Kidney (tissue), 13 donors: ENCODE measurements at regions not wholly inside any gene's neighbourhood (a gene's known extent, or its start where the extent isn't known, plus 50 kb on each side); places are given as distances from the start of the nearest gene placed in this dataset.
"Not testable (repeated sequence)": the region's sequence is repeated elsewhere in the genome, so short reads cannot be mapped to it uniquely, and the experiment has no call there.

ENCODE experiments used
- DNase-seq, 5 donors: peaks; one replicate each; pipeline ENCODE4 v3.0.0-alpha.2; 2013 to 2020
- FAIRE-seq: peaks from 2 replicates; lab custom pipeline; 2012; peaks lifted over from hg19 to GRCh38; lab: Jason Lieb, UNC
- H3K27ac ChIP-seq, 2 donors: one replicate each; pipeline ENCODE4 v1.7.0; 2013; ENCODE audit warnings: low read depth in 2 of 2, low read length in 2 of 2, inconsistent platforms in 1 of 2
- H3K27me3 ChIP-seq: one replicate; pipeline ENCODE4 v1.7.1; 2013; ENCODE audit warnings: low read length, inconsistent platforms; ENCODE audit not compliant: control insufficient read depth, insufficient read depth
- H3K36me3 ChIP-seq, 3 donors: one replicate each; pipeline versions ENCODE4 v1.7.0 to v1.7.1; 2013; ENCODE audit warnings: low read length in 3 of 3, control low read depth in 1 of 3, inconsistent platforms in 1 of 3; ENCODE audit not compliant: insufficient read depth in 3 of 3, control insufficient read depth in 2 of 3
- H3K4me1 ChIP-seq, 3 donors: one replicate each; pipeline versions ENCODE4 v1.7.0 to v1.7.1; 2013; ENCODE audit warnings: low read length in 3 of 3, inconsistent platforms in 1 of 3, low read depth in 1 of 3; ENCODE audit not compliant: control insufficient read depth in 2 of 3, insufficient read depth in 2 of 3
- H3K4me3 ChIP-seq, 3 donors: one replicate each; pipeline versions ENCODE4 v1.7.0 to v1.8.1; 2013; ENCODE audit warnings: low read length in 3 of 3, control low read depth in 1 of 3, inconsistent platforms in 1 of 3
- H3K9ac ChIP-seq, 3 donors: one replicate each; pipeline versions ENCODE4 v1.7.0 to v1.7.1; 2013; ENCODE audit warnings: low read length in 3 of 3, control low read depth in 1 of 3, inconsistent platforms in 1 of 3
- H3K9me3 ChIP-seq, 3 donors: one replicate each; pipeline versions ENCODE4 v1.7.0 to v1.7.1; 2013; ENCODE audit warnings: low read length in 3 of 3, control low read depth in 1 of 3, inconsistent platforms in 1 of 3; ENCODE audit not compliant: control insufficient read depth in 2 of 3, insufficient read depth in 1 of 3
- CTCF ChIP-seq: IDR thresholded peaks from 3 replicates; pipeline ENCODE4 v1.5.1; 2012; ENCODE audit warnings: mild to moderate bottlenecking, moderate library complexity, borderline replicate concordance; ENCODE audit not compliant: insufficient read depth; ENCODE audit errors: extremely low read depth
- intact Hi-C: fragments of 100-400 bp; cut with DNase I; formaldehyde crosslinking; loops from one replicate; pipeline ENCODE4 v1.11.1; 2022
- donor health status: control.
- donor health status: control.
- donor health status: control.
- donor health status: control.
- donor health status: control.
- donor health status: DM: yes; HTN: yes; CAD: no.
- donor health status: Normal renal cell carcinoma (clear cell type).

- intact Hi-C loops: no loop called here
- H3K27ac ChIP-seq: no peak overlapping the region
- DNase-seq: no peak
- no peaks in the 10 kb centered on the region for H3K4me1 ChIP-seq
- no peak overlapping the region for H3K4me3 ChIP-seq
- H3K9ac ChIP-seq: no peak overlapping the region
- no peak for FAIRE-seq
- H3K9me3 ChIP-seq: no peaks in the 10 kb centered on the region
- H3K36me3 ChIP-seq: no peaks in the 10 kb centered on the region
- no peaks in the 10 kb centered on the region for H3K27me3 ChIP-seq
- no peak for TF ChIP-seq CTCF
Measured at GRCh38 chr9:87781331-87781730, 55.4 kb downstream of the CTSL start.

- H3K9ac ChIP-seq: no peak overlapping the region
- intact Hi-C loops: no loop called here
- FAIRE-seq (no peak), DNase-seq (no peak)
- H3K4me1 ChIP-seq: no peaks in the 10 kb centered on the region
- no peak overlapping the region for H3K27ac ChIP-seq
- no peak overlapping the region for H3K4me3 ChIP-seq
- H3K27me3 ChIP-seq: no peaks in the 10 kb centered on the region
- no peak for TF ChIP-seq CTCF
- no peaks in the 10 kb centered on the region for H3K36me3 ChIP-seq
- H3K9me3 ChIP-seq: no peaks in the 10 kb centered on the region
Measured at GRCh38 chr9:87783180-87783579, 57.3 kb downstream of the CTSL start.

- H3K36me3 ChIP-seq, H3K9me3 ChIP-seq, H3K4me1 ChIP-seq, H3K9ac ChIP-seq, H3K27me3 ChIP-seq, intact Hi-C loops, FAIRE-seq, H3K27ac ChIP-seq, H3K4me3 ChIP-seq: not testable (repeated sequence)
- DNase-seq: peak in 2 of 5 donors; percentile 49 to 66
Measured at GRCh38 chr9:87785315-87785970, 59.5 kb downstream of the CTSL start.

GRCh38 chr9:87786423-87786822 lies 60.5 kb downstream of the CTSL start:
- Histone ChIP-seq H3K4me3 (no peak overlapping the region), H3K27ac (no peak overlapping the region), H3K36me3 (no peaks in the 10 kb centered on the region), H3K9me3 (no peaks in the 10 kb centered on the region), H3K9ac (no peak overlapping the region), H3K27me3 (no peaks in the 10 kb centered on the region), H3K4me1 (no peaks in the 10 kb centered on the region)
- DNase-seq: no peak
- no peak for FAIRE-seq
- no peak for TF ChIP-seq CTCF
- intact Hi-C loops: no loop called here
